Inflammatory macrophage (primary cell): ENCODE measurements at regions not wholly inside any gene's neighbourhood (a gene's known extent, or its start where the extent isn't known, plus 50 kb on each side); places are given as distances from the start of the nearest gene placed in this dataset.
"Not testable (repeated sequence)": the region's sequence is repeated elsewhere in the genome, so short reads cannot be mapped to it uniquely, and the experiment has no call there.

ENCODE experiments used
- DNase-seq, 2 donors: peaks; one replicate each; pipeline ENCODE4 v3.0.0-alpha.2; 2020 to 2022

GRCh38 chr11:43165393-43165792 is 146.4 kb upstream of the API5 start:
- not testable (repeated sequence) for DNase-seq

- DNase-seq, result not testable (repeated sequence)
Observed at GRCh38 chr11:43168241-43168640, 143.6 kb upstream of the API5 start.

- DNase-seq, result no peak
Observed at GRCh38 chr11:43172477-43172876, 139.3 kb upstream of the API5 start.

- no peak for DNase-seq
Observed at GRCh38 chr11:43177975-43178374, 133.8 kb upstream of the API5 start.

GRCh38 chr11:43194459-43194858 is 117.3 kb upstream of the API5 start:
- not testable (repeated sequence) for DNase-seq

GRCh38 chr11:43197379-43197778 is 114.4 kb upstream of the API5 start:
- no peak for DNase-seq

- DNase-seq, result no peak
Observed at GRCh38 chr11:43200031-43200430, 111.8 kb upstream of the API5 start.

GRCh38 chr11:43212279-43212678 is 99.5 kb upstream of the API5 start:
- DNase-seq, result no peak

- no peak for DNase-seq
Observed at GRCh38 chr11:43214471-43214870, 97.3 kb upstream of the API5 start.

GRCh38 chr11:43217849-43218248 is 93.9 kb upstream of the API5 start:
- DNase-seq, result no peak

- DNase-seq, result no peak
Observed at GRCh38 chr11:43222215-43222614, 89.6 kb upstream of the API5 start.

GRCh38 chr11:43223026-43223425 is 88.8 kb upstream of the API5 start:
- DNase-seq, result no peak

GRCh38 chr11:43234881-43235280 is 76.9 kb upstream of the API5 start:
- DNase-seq, result no peak

- no peak for DNase-seq
Observed at GRCh38 chr11:43238341-43238740, 73.5 kb upstream of the API5 start.

GRCh38 chr11:43239791-43240190 is 72.0 kb upstream of the API5 start:
- DNase-seq, result no peak

- no peak for DNase-seq
Observed at GRCh38 chr11:43242401-43242800, 69.4 kb upstream of the API5 start.

- DNase-seq, result no peak
Observed at GRCh38 chr11:43243927-43244326, 67.9 kb upstream of the API5 start.

- DNase-seq, result no peak
Observed at GRCh38 chr11:43245466-43245865, 66.3 kb upstream of the API5 start.

GRCh38 chr11:43250309-43250708 is 61.5 kb upstream of the API5 start:
- DNase-seq, result no peak

- no peak for DNase-seq
Observed at GRCh38 chr11:43261775-43262174, 50.0 kb upstream of the API5 start.
